Activated T-helper 1 cell treated with anti-CD3 and anti-CD28 coated beads, Interleukin-12 subunit alpha, Interleukin-12 subunit beta, Interleukin-2, Interleukin-4 antibody, amounts not matched to agents 30 ng/mL and 10 ng/mL and 1 ng/mL, durations not matched to agents 14 hours and 24 hours and 36 hours (primary cell): ENCODE measurements at regions not wholly inside any gene's neighbourhood (a gene's known extent, or its start where the extent isn't known, plus 50 kb on each side); places are given as distances from the start of the nearest gene placed in this dataset.

ENCODE experiments used
- DNase-seq: peaks from one replicate; pipeline ENCODE4 v3.0.0; 2021; ENCODE audit warnings: low spot score
- H3K27ac Mint-ChIP-seq: one replicate; pipeline ENCODE4 v1.8.0; 2021; ENCODE audit warnings: mild to moderate bottlenecking, mixed read lengths
- H3K27me3 Mint-ChIP-seq: one replicate; pipeline ENCODE4 v1.8.0; 2022; ENCODE audit warnings: mild to moderate bottlenecking, moderate library complexity, mixed read lengths; ENCODE audit not compliant: insufficient read depth
- H3K36me3 Mint-ChIP-seq: one replicate; pipeline ENCODE4 v1.8.0; 2021; ENCODE audit warnings: low read depth, mixed read lengths
- H3K4me1 Mint-ChIP-seq: one replicate; pipeline ENCODE4 v1.8.0; 2021; ENCODE audit warnings: low read depth, mixed read lengths
- H3K4me3 Mint-ChIP-seq: one replicate; pipeline ENCODE4 v1.8.0; 2021; ENCODE audit warnings: mild to moderate bottlenecking, moderate library complexity, mixed read lengths
- H3K9me3 Mint-ChIP-seq: one replicate; pipeline ENCODE4 v1.8.0; 2021; ENCODE audit warnings: mixed read lengths
- intact Hi-C: fragments of 100-400 bp; cut with micrococcal nuclease; formaldehyde crosslinking; loops from one replicate; pipeline ENCODE4 v1.15.1; 2024

GRCh38 chr10:121087688-121088087 lies 236.5 kb downstream of the WDR11 start:
- Mint-ChIP-seq H3K4me3 (no peak overlapping the region), H3K4me1 (no peaks in the 10 kb centered on the region), H3K27me3 (no peaks in the 10 kb centered on the region), H3K9me3 (peaks cover 5% of the 10 kb centered on the region), H3K36me3 (no peaks in the 10 kb centered on the region), H3K27ac (no peak overlapping the region)
- intact Hi-C loops = no loop called here
- no peak for DNase-seq

GRCh38 chr10:121088524-121088923 lies 237.4 kb downstream of the WDR11 start:
- DNase-seq = no peak
- Mint-ChIP-seq H3K4me3 (no peak overlapping the region), H3K27ac (no peak overlapping the region), H3K27me3 (no peaks in the 10 kb centered on the region), H3K36me3 (no peaks in the 10 kb centered on the region), H3K9me3 (peaks cover 5% of the 10 kb centered on the region), H3K4me1 (no peaks in the 10 kb centered on the region)
- intact Hi-C loops = no loop called here

GRCh38 chr10:121089434-121089833 lies 238.3 kb downstream of the WDR11 start:
- H3K27ac Mint-ChIP-seq = no peak overlapping the region
- H3K9me3 Mint-ChIP-seq = peaks cover 5% of the 10 kb centered on the region
- DNase-seq = no peak
- H3K4me3 Mint-ChIP-seq = no peak overlapping the region
- intact Hi-C loops = no loop called here
- H3K27me3 Mint-ChIP-seq = no peaks in the 10 kb centered on the region
- no peaks in the 10 kb centered on the region for H3K36me3 Mint-ChIP-seq
- H3K4me1 Mint-ChIP-seq = no peaks in the 10 kb centered on the region

- H3K27ac Mint-ChIP-seq = no peak overlapping the region
- peaks cover 5% of the 10 kb centered on the region for H3K9me3 Mint-ChIP-seq
- no peaks in the 10 kb centered on the region for H3K27me3 Mint-ChIP-seq
- intact Hi-C loops = no loop called here
- DNase-seq = no peak
- H3K4me3 Mint-ChIP-seq = no peak overlapping the region
- no peaks in the 10 kb centered on the region for H3K4me1 Mint-ChIP-seq
- H3K36me3 Mint-ChIP-seq = no peaks in the 10 kb centered on the region
Observed at GRCh38 chr10:121091961-121092719, 241.0 kb downstream of the WDR11 start.

- H3K36me3 Mint-ChIP-seq = no peaks in the 10 kb centered on the region
- no peaks in the 10 kb centered on the region for H3K27me3 Mint-ChIP-seq
- H3K9me3 Mint-ChIP-seq = peaks cover under 1% of the 10 kb centered on the region
- no peak overlapping the region for H3K4me3 Mint-ChIP-seq
- H3K4me1 Mint-ChIP-seq = no peaks in the 10 kb centered on the region
- intact Hi-C loops = no loop called here
- H3K27ac Mint-ChIP-seq = no peak overlapping the region
- no peak for DNase-seq
Observed at GRCh38 chr10:121092720-121093095, 241.5 kb downstream of the WDR11 start.

- no peak overlapping the region for H3K4me3 Mint-ChIP-seq
- intact Hi-C loops = no loop called here
- H3K27ac Mint-ChIP-seq = no peak overlapping the region
- no peaks in the 10 kb centered on the region for H3K9me3 Mint-ChIP-seq
- no peaks in the 10 kb centered on the region for H3K27me3 Mint-ChIP-seq
- H3K36me3 Mint-ChIP-seq = no peaks in the 10 kb centered on the region
- H3K4me1 Mint-ChIP-seq = no peaks in the 10 kb centered on the region
- DNase-seq = no peak
Observed at GRCh38 chr10:121096617-121097431, 245.7 kb downstream of the WDR11 start.

GRCh38 chr10:121098211-121098610 lies 247.0 kb downstream of the WDR11 start:
- intact Hi-C loops = no loop called here
- Mint-ChIP-seq H3K4me3 (no peak overlapping the region), H3K9me3 (no peaks in the 10 kb centered on the region), H3K4me1 (no peaks in the 10 kb centered on the region), H3K27ac (no peak overlapping the region), H3K36me3 (no peaks in the 10 kb centered on the region), H3K27me3 (no peaks in the 10 kb centered on the region)
- DNase-seq = no peak

GRCh38 chr10:121098751-121099150 lies 247.6 kb downstream of the WDR11 start:
- H3K4me3 Mint-ChIP-seq = no peak overlapping the region
- H3K36me3 Mint-ChIP-seq = no peaks in the 10 kb centered on the region
- H3K27ac Mint-ChIP-seq = no peak overlapping the region
- H3K4me1 Mint-ChIP-seq = no peaks in the 10 kb centered on the region
- DNase-seq = no peak
- H3K27me3 Mint-ChIP-seq = no peaks in the 10 kb centered on the region
- H3K9me3 Mint-ChIP-seq = no peaks in the 10 kb centered on the region
- intact Hi-C loops = no loop called here

- Mint-ChIP-seq H3K27ac (no peak overlapping the region), H3K9me3 (no peaks in the 10 kb centered on the region), H3K27me3 (no peaks in the 10 kb centered on the region), H3K36me3 (no peaks in the 10 kb centered on the region), H3K4me3 (no peak overlapping the region), H3K4me1 (no peaks in the 10 kb centered on the region)
- no peak for DNase-seq
- intact Hi-C loops = no loop called here
Observed at GRCh38 chr10:121099181-121099580, 248.0 kb downstream of the WDR11 start.

GRCh38 chr10:121099592-121099991 lies 248.4 kb downstream of the WDR11 start:
- Mint-ChIP-seq H3K36me3 (no peaks in the 10 kb centered on the region), H3K4me1 (no peaks in the 10 kb centered on the region), H3K4me3 (no peak overlapping the region), H3K27ac (no peak overlapping the region), H3K27me3 (no peaks in the 10 kb centered on the region), H3K9me3 (no peaks in the 10 kb centered on the region)
- DNase-seq = no peak
- intact Hi-C loops = no loop called here

- no peaks in the 10 kb centered on the region for H3K27me3 Mint-ChIP-seq
- no peak overlapping the region for H3K4me3 Mint-ChIP-seq
- H3K27ac Mint-ChIP-seq = no peak overlapping the region
- no peaks in the 10 kb centered on the region for H3K4me1 Mint-ChIP-seq
- intact Hi-C loops = no loop called here
- DNase-seq = no peak
- no peaks in the 10 kb centered on the region for H3K9me3 Mint-ChIP-seq
- no peaks in the 10 kb centered on the region for H3K36me3 Mint-ChIP-seq
Observed at GRCh38 chr10:121101561-121101960, 250.4 kb downstream of the WDR11 start.

- no peaks in the 10 kb centered on the region for H3K27me3 Mint-ChIP-seq
- DNase-seq = no peak
- intact Hi-C loops = no loop called here
- no peaks in the 10 kb centered on the region for H3K4me1 Mint-ChIP-seq
- no peak overlapping the region for H3K4me3 Mint-ChIP-seq
- no peaks in the 10 kb centered on the region for H3K9me3 Mint-ChIP-seq
- no peak overlapping the region for H3K27ac Mint-ChIP-seq
- no peaks in the 10 kb centered on the region for H3K36me3 Mint-ChIP-seq
Observed at GRCh38 chr10:121102706-121103105, 251.5 kb downstream of the WDR11 start.

GRCh38 chr10:121104476-121105111 lies 253.4 kb downstream of the WDR11 start:
- no peak for DNase-seq
- Mint-ChIP-seq H3K27ac (no peak overlapping the region), H3K4me3 (no peak overlapping the region), H3K4me1 (no peaks in the 10 kb centered on the region), H3K9me3 (no peaks in the 10 kb centered on the region), H3K36me3 (no peaks in the 10 kb centered on the region), H3K27me3 (no peaks in the 10 kb centered on the region)
- intact Hi-C loops = no loop called here
